ENCODE measurements at regions not wholly inside any gene's neighbourhood (a gene's known extent, or its start where the extent isn't known, plus 50 kb on each side); places are given as distances from the start of the nearest gene placed in this dataset.

DNA sequence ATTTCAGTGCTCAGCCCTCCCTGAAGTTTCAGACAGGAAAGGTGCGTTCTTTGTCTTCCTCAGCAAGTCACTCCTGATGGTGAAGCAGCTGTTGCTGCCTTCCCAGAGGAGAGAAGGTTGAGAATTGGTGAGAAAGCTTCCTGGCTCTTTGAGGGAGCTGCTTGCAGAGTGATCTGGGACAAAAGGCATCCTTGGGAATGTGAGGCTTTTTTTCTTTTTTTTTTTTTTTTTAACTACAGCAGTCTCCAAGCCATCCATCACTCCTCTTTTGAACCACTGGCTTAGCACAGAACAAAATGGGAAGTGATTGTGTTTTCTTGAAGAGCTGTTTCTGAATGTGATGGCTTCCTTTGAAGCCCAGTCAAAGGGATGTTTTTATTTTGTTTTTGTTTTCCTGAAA lies 120.4 kb upstream of the LRIG3 start:
- TF ChIP-seq POLR2A (IDR thresholded peaks at IDR 0.05; ENCODE audit: low read depth, low read length) (no peak), POU2F2 (IDR thresholded peaks at IDR 0.05; ENCODE audit: low read depth, low read length) (no peak), PAX5 (IDR thresholded peaks at IDR 0.05; ENCODE audit: insufficient read depth, low read length, severe bottlenecking) (no peak), TAF1 (IDR thresholded peaks at IDR 0.05; ENCODE audit: low read depth, low read length) (no peak), POLR2AphosphoS5 (IDR thresholded peaks at IDR 0.05; ENCODE audit: low read depth, low read length) (no peak), SPI1 (IDR thresholded peaks at IDR 0.05; ENCODE audit: low read depth, low read length) (no peak)
- DNase-seq (ENCODE audit: insufficient read length, low spot score) (no peak), FAIRE-seq (no peak)

- FAIRE-seq: no peak
- no peak for DNase-seq (ENCODE audit: insufficient read length, low spot score)
- TF ChIP-seq SPI1 (IDR thresholded peaks at IDR 0.05; ENCODE audit: low read depth, low read length): no peak
- TF ChIP-seq POLR2A (IDR thresholded peaks at IDR 0.05; ENCODE audit: low read depth, low read length): no peak
- no peak for TF ChIP-seq PAX5 (IDR thresholded peaks at IDR 0.05; ENCODE audit: insufficient read depth, low read length, severe bottlenecking)
- TF ChIP-seq POU2F2 (IDR thresholded peaks at IDR 0.05; ENCODE audit: low read depth, low read length): no peak
- no peak for TF ChIP-seq POLR2AphosphoS5 (IDR thresholded peaks at IDR 0.05; ENCODE audit: low read depth, low read length)
- no peak for TF ChIP-seq TAF1 (IDR thresholded peaks at IDR 0.05; ENCODE audit: low read depth, low read length)
Measured at GRCh38 chr12:59040043-59040442, 119.7 kb upstream of the LRIG3 start.

- TF ChIP-seq POLR2AphosphoS5 (IDR thresholded peaks at IDR 0.05; ENCODE audit: low read depth, low read length) (no peak), POU2F2 (IDR thresholded peaks at IDR 0.05; ENCODE audit: low read depth, low read length) (no peak), PAX5 (IDR thresholded peaks at IDR 0.05; ENCODE audit: insufficient read depth, low read length, severe bottlenecking) (no peak), TAF1 (IDR thresholded peaks at IDR 0.05; ENCODE audit: low read depth, low read length) (no peak), POLR2A (IDR thresholded peaks at IDR 0.05; ENCODE audit: low read depth, low read length) (no peak), SPI1 (IDR thresholded peaks at IDR 0.05; ENCODE audit: low read depth, low read length) (no peak)
- DNase-seq (ENCODE audit: insufficient read length, low spot score): no peak
- no peak for FAIRE-seq
Measured at GRCh38 chr12:59039005-59039404, 118.7 kb upstream of the LRIG3 start.

GRCh38 chr12:59036973-59037762 lies 116.9 kb upstream of the LRIG3 start:
- FAIRE-seq: no peak

DNA sequence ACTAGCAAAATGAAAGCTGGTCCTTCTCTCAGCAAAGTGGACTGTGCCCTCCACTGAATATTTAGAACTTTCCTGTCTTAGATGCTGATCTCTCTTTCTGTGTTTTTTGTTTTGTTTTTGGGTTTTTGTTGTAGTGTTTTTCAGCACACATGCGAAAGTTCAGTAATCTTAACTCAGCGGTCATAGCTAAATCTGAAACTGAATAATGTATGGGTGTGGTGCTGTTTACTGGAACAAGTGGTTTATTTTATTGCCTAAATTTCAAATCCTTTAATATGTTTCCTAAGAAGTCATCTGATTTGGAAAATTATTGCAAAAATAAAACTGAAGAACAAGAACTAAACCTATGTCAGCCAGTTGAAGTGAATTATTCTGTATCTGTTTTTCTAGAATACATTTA lies 116.0 kb upstream of the LRIG3 start:
- TF ChIP-seq POLR2AphosphoS5 (IDR thresholded peaks at IDR 0.05; ENCODE audit: low read depth, low read length): no peak
- no peak for TF ChIP-seq POU2F2 (IDR thresholded peaks at IDR 0.05; ENCODE audit: low read depth, low read length)
- TF ChIP-seq TAF1 (IDR thresholded peaks at IDR 0.05; ENCODE audit: low read depth, low read length): no peak
- TF ChIP-seq SPI1 (IDR thresholded peaks at IDR 0.05; ENCODE audit: low read depth, low read length): no peak
- no peak for TF ChIP-seq POLR2A (IDR thresholded peaks at IDR 0.05; ENCODE audit: low read depth, low read length)
- TF ChIP-seq PAX5 (IDR thresholded peaks at IDR 0.05; ENCODE audit: insufficient read depth, low read length, severe bottlenecking): no peak

More at GRCh38 chr12:59036973-59037762, 116.9 kb upstream of the LRIG3 start:
- TF ChIP-seq SPI1 (IDR thresholded peaks at IDR 0.05; ENCODE audit: low read depth, low read length) (no peak), POLR2AphosphoS5 (IDR thresholded peaks at IDR 0.05; ENCODE audit: low read depth, low read length) (no peak), POLR2A (IDR thresholded peaks at IDR 0.05; ENCODE audit: low read depth, low read length) (no peak), PAX5 (IDR thresholded peaks at IDR 0.05; ENCODE audit: insufficient read depth, low read length, severe bottlenecking) (no peak), TAF1 (IDR thresholded peaks at IDR 0.05; ENCODE audit: low read depth, low read length) (no peak), POU2F2 (IDR thresholded peaks at IDR 0.05; ENCODE audit: low read depth, low read length) (no peak)
- DNase-seq (ENCODE audit: insufficient read length, low spot score): no peak

DNA sequence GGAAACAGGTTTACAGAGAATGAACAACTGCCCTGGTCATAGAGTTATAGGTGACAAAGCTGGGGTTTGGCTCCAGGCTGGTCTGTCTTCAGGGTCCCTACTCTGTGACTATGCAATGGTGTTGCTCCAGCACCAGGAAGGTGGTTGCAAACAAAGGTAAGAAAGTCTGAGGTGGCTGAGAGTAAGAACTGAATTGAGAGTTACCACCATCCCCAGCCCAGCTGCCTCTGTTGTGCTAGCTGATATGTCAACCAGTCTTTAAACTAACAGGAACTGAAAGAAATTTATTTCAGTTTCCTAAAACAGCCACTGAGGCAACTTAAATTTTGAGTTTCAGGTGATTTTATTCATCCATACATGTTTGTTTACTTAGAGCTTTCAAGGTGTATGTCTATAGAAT lies 111.0 kb upstream of the LRIG3 start:
- DNase-seq (ENCODE audit: insufficient read length, low spot score) (no peak), FAIRE-seq (no peak)
- no peak for TF ChIP-seq POLR2A (IDR thresholded peaks at IDR 0.05; ENCODE audit: low read depth, low read length)
- TF ChIP-seq POU2F2 (IDR thresholded peaks at IDR 0.05; ENCODE audit: low read depth, low read length): no peak
- TF ChIP-seq TAF1 (IDR thresholded peaks at IDR 0.05; ENCODE audit: low read depth, low read length): no peak
- TF ChIP-seq POLR2AphosphoS5 (IDR thresholded peaks at IDR 0.05; ENCODE audit: low read depth, low read length): no peak
- TF ChIP-seq SPI1 (IDR thresholded peaks at IDR 0.05; ENCODE audit: low read depth, low read length): no peak
- no peak for TF ChIP-seq PAX5 (IDR thresholded peaks at IDR 0.05; ENCODE audit: insufficient read depth, low read length, severe bottlenecking)

More for the DNA sequence above, 116.0 kb upstream of the LRIG3 start:
- FAIRE-seq (no peak), DNase-seq (ENCODE audit: insufficient read length, low spot score) (no peak)

- DNase-seq (ENCODE audit: insufficient read length, low spot score) (no peak), FAIRE-seq (no peak)
- TF ChIP-seq POLR2AphosphoS5 (IDR thresholded peaks at IDR 0.05; ENCODE audit: low read depth, low read length) (no peak), PAX5 (IDR thresholded peaks at IDR 0.05; ENCODE audit: insufficient read depth, low read length, severe bottlenecking) (no peak), SPI1 (IDR thresholded peaks at IDR 0.05; ENCODE audit: low read depth, low read length) (no peak), POU2F2 (IDR thresholded peaks at IDR 0.05; ENCODE audit: low read depth, low read length) (no peak), TAF1 (IDR thresholded peaks at IDR 0.05; ENCODE audit: low read depth, low read length) (no peak), POLR2A (IDR thresholded peaks at IDR 0.05; ENCODE audit: low read depth, low read length) (no peak)
Measured at GRCh38 chr12:59030415-59030814, 110.1 kb upstream of the LRIG3 start.

- no peak for DNase-seq (ENCODE audit: insufficient read length, low spot score)
- no peak for TF ChIP-seq POLR2AphosphoS5 (IDR thresholded peaks at IDR 0.05; ENCODE audit: low read depth, low read length)
- no peak for TF ChIP-seq POLR2A (IDR thresholded peaks at IDR 0.05; ENCODE audit: low read depth, low read length)
- TF ChIP-seq PAX5 (IDR thresholded peaks at IDR 0.05; ENCODE audit: insufficient read depth, low read length, severe bottlenecking): no peak
- no peak for FAIRE-seq
Measured at GRCh38 chr12:59027199-59027598, 106.9 kb upstream of the LRIG3 start.

GRCh38 chr12:59023861-59024424 lies 103.6 kb upstream of the LRIG3 start:
- TF ChIP-seq POLR2AphosphoS5 (IDR thresholded peaks at IDR 0.05; ENCODE audit: low read depth, low read length) (no peak), POLR2A (IDR thresholded peaks at IDR 0.05; ENCODE audit: low read depth, low read length) (no peak), POU2F2 (IDR thresholded peaks at IDR 0.05; ENCODE audit: low read depth, low read length) (no peak), TAF1 (IDR thresholded peaks at IDR 0.05; ENCODE audit: low read depth, low read length) (no peak), SPI1 (IDR thresholded peaks at IDR 0.05; ENCODE audit: low read depth, low read length) (no peak), PAX5 (IDR thresholded peaks at IDR 0.05; ENCODE audit: insufficient read depth, low read length, severe bottlenecking) (no peak)
- no peak for FAIRE-seq
- DNase-seq (ENCODE audit: insufficient read length, low spot score): no peak
